SH-SY5Y (cell line): ENCODE measurements at regions not wholly inside any gene's neighbourhood (a gene's known extent, or its start where the extent isn't known, plus 50 kb on each side); places are given as distances from the start of the nearest gene placed in this dataset.

Source experiments
- GATA2 ChIP-seq: IDR thresholded peaks from 2 replicates; pipeline ENCODE4 v1.6.1; 2011; ENCODE audit warnings: mild to moderate bottlenecking, low read depth, low read length
- GATA3 ChIP-seq: IDR thresholded peaks from 2 replicates; pipeline ENCODE4 v1.6.1; 2011; ENCODE audit warnings: low read depth, mild to moderate bottlenecking, low read length, moderate library complexity

DNA sequence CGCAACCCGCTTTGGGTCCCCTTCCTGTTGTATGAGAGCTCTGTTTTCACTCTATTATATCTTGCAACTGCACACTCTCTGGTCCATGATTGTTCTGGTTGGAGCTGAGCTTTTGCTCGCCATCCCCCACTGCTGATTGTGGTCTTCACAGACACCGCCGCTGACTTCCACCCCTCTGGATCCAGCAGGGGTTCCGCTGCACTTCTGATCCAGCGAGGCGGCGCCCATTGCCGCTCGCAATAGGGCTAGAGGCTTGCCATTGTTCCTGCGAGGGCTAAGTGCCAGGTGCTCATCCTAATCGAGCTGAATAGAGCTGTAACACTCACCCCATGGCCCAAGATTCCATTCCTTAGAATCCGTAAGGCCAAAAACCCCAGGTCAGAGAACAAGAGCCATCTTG is 1905.8 kb upstream of the RAG2 start:
- no peak for TF ChIP-seq GATA2
- no peak for TF ChIP-seq GATA3
